HUES48 (cell line): ENCODE measurements at regions not wholly inside any gene's neighbourhood (a gene's known extent, or its start where the extent isn't known, plus 50 kb on each side); places are given as distances from the start of the nearest gene placed in this dataset.
"Not testable (repeated sequence)": the region's sequence is repeated elsewhere in the genome, so short reads cannot be mapped to it uniquely, and the experiment has no call there.

ENCODE experiments used
- H3K27ac ChIP-seq: one replicate; pipeline ENCODE4 v1.7.0; 2013; ENCODE audit warnings: low read depth, low read length, inconsistent platforms
- H3K27me3 ChIP-seq: 2 replicates; pipeline ENCODE4 v1.6.1; 2013; ENCODE audit warnings: mild to moderate bottlenecking, low read length; ENCODE audit not compliant: control insufficient read depth, insufficient read depth
- H3K36me3 ChIP-seq: 2 replicates; pipeline ENCODE4 v1.6.1; 2013; ENCODE audit warnings: low read length; ENCODE audit not compliant: control insufficient read depth, insufficient read depth
- H3K4me1 ChIP-seq: 2 replicates; pipeline ENCODE4 v1.6.1; 2013; ENCODE audit warnings: mild to moderate bottlenecking, low read length; ENCODE audit not compliant: control insufficient read depth, insufficient read depth
- H3K4me3 ChIP-seq: 2 replicates; pipeline ENCODE4 v1.5.1; 2013; ENCODE audit warnings: mild to moderate bottlenecking, low read depth, low read length
- H3K9ac ChIP-seq: 2 replicates; pipeline ENCODE4 v1.6.1; 2013; ENCODE audit warnings: mild to moderate bottlenecking, low read depth, low read length, moderate library complexity
- H3K9me3 ChIP-seq: 2 replicates; pipeline ENCODE4 v1.6.1; 2013; ENCODE audit warnings: low read length; ENCODE audit not compliant: control insufficient read depth, insufficient read depth

- Histone ChIP-seq H3K4me3 (no peak overlapping the region), H3K9ac (no peak overlapping the region), H3K36me3 (no peaks in the 10 kb centered on the region), H3K9me3 (no peaks in the 10 kb centered on the region), H3K27ac (no peak overlapping the region), H3K4me1 (no peaks in the 10 kb centered on the region), H3K27me3 (no peaks in the 10 kb centered on the region)
Observed at GRCh38 chr5:15368835-15369234, 131.1 kb upstream of the FBXL7 start.

- Histone ChIP-seq H3K4me1 (no peaks in the 10 kb centered on the region), H3K27me3 (no peaks in the 10 kb centered on the region), H3K36me3 (no peaks in the 10 kb centered on the region), H3K27ac (no peak overlapping the region), H3K9ac (no peak overlapping the region), H3K4me3 (no peak overlapping the region), H3K9me3 (no peaks in the 10 kb centered on the region)
Observed at GRCh38 chr5:15367489-15367888, 132.5 kb upstream of the FBXL7 start.

- Histone ChIP-seq H3K4me3 (no peak overlapping the region), H3K4me1 (no peaks in the 10 kb centered on the region), H3K27ac (no peak overlapping the region), H3K36me3 (no peaks in the 10 kb centered on the region), H3K9ac (no peak overlapping the region), H3K9me3 (no peaks in the 10 kb centered on the region), H3K27me3 (no peaks in the 10 kb centered on the region)
Observed at GRCh38 chr5:15366676-15367391, 133.1 kb upstream of the FBXL7 start.

GRCh38 chr5:15365070-15365469 is 134.9 kb upstream of the FBXL7 start:
- no peaks in the 10 kb centered on the region for H3K27me3 ChIP-seq
- no peak overlapping the region for H3K4me3 ChIP-seq
- no peak overlapping the region for H3K9ac ChIP-seq
- no peaks in the 10 kb centered on the region for H3K9me3 ChIP-seq
- no peaks in the 10 kb centered on the region for H3K4me1 ChIP-seq
- no peak overlapping the region for H3K27ac ChIP-seq
- no peaks in the 10 kb centered on the region for H3K36me3 ChIP-seq

DNA sequence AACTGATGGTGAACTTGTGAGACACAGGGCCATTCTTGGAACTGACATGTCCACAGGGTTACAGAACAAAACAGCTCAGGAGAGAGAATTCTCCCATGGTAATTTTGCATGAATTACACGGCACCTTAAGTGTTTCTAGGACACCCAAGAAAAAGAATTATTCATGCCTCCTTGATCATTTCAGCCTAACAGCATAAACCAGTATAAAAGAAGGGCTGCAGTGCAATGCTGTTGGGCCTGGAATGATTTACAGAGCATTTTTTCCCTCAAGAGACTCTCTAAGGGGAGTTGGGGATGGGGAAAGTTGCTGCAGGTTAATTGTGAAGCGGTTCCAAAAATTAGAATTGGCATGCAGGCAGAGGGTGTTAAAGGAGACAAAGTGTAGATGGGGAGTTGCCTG is 136.4 kb upstream of the FBXL7 start:
- no peaks in the 10 kb centered on the region for H3K27me3 ChIP-seq
- H3K9me3 ChIP-seq, result no peaks in the 10 kb centered on the region
- H3K36me3 ChIP-seq, result no peaks in the 10 kb centered on the region
- no peaks in the 10 kb centered on the region for H3K4me1 ChIP-seq
- H3K4me3 ChIP-seq, result no peak overlapping the region
- H3K9ac ChIP-seq, result no peak overlapping the region
- H3K27ac ChIP-seq, result no peak overlapping the region

DNA sequence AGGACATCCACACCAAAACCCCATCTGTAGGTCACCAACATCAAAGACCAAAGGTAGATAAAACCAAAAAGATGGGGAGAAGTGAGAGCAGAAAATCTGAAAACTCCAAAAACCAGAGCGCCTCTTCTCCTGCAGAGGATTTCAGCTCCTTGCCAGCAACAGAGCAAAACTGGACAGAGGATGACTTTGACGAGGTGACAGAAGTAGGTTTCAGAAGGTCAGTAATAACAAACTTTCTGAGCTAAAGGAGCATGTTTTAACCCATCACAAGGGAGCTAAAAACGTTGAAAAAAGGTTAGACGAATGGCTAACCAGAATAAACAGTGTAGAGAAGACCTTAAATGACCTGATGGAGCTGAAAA is 142.9 kb upstream of the FBXL7 start:
- not testable (repeated sequence) for H3K4me3 ChIP-seq, H3K4me1 ChIP-seq, H3K27ac ChIP-seq, H3K36me3 ChIP-seq, H3K27me3 ChIP-seq, H3K9me3 ChIP-seq, H3K9ac ChIP-seq

DNA sequence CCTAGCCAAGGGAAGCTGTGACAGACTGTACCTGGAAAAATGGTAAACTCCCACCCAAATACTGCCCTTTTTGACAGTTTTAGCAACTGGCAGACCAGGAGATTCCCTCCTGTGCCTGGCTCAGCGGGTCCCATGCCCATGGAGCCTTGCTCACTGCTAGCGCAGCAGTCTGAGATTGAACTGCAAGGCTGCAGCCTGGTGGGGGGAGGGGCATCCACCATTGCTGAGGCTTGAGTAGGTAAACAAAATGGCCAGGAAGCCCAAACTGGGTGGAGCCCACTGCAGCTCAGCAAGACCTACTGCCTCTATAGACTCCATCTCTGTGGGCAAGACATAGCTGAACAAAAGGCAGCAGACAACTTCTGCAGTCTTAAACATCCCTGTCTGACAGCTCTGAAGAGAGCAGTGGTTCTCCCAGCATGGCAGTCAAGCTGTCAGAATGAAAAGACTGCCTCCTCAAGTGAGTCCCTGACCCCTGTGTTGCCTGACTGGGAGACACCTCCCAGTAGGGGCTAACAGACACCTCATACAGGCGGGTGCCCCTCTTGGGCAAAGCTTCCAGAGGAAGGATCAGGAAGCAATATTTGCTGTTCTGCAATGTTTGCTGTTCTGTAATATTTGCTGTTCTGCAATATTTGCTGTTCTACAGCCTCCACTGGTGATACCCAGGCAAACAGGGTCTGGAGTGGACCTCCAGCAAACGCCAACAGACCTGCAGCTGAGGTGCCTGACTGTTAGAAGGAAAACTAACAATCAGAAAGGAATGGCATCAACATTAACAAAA is 143.5 kb upstream of the FBXL7 start:
- not testable (repeated sequence) for H3K9ac ChIP-seq, H3K27ac ChIP-seq, H3K9me3 ChIP-seq

GRCh38 chr5:15354021-15354420 is 146.0 kb upstream of the FBXL7 start:
- Histone ChIP-seq H3K9me3 (no peaks in the 10 kb centered on the region), H3K36me3 (no peaks in the 10 kb centered on the region), H3K27me3 (no peaks in the 10 kb centered on the region), H3K27ac (no peak overlapping the region), H3K4me3 (no peak overlapping the region), H3K4me1 (0 out of 2 replicates have a peak, but pooled peaks cover 3% of the 10 kb centered on the region), H3K9ac (no peak overlapping the region)

More for the DNA sequence above, 143.5 kb upstream of the FBXL7 start:
- H3K36me3 ChIP-seq, H3K4me3 ChIP-seq, H3K27me3 ChIP-seq, H3K4me1 ChIP-seq: not testable (repeated sequence)

DNA sequence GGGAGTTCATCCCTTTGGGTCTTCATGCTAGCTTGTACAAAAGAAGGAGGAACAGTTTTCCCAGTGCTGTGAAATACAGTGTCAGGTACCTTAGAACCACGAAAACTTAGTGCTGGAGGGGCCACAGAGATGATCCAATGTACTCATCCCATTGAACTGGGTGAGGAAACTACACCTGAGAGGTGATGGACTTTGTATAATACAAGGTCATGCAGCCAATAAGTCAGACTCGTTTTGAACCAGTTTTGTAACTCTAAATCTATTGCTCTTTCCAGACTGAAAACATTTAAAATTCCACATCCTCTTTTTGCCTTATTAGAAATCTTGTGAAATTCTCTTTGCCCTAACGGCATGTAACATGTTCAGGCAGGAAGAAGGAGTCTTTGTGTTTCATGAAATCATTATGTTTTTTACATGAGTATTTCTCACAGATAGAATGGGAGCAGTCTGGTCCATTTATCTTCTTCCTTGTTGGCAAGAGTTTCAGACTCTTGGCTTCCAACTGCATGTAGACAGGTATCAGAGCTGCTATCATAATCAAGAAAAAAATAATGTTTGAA is 146.8 kb upstream of the FBXL7 start:
- Histone ChIP-seq H3K4me3 (no peak overlapping the region), H3K36me3 (no peaks in the 10 kb centered on the region), H3K27ac (no peak overlapping the region), H3K27me3 (no peaks in the 10 kb centered on the region), H3K9me3 (no peaks in the 10 kb centered on the region), H3K4me1 (0 out of 2 replicates have a peak, but pooled peaks cover 3% of the 10 kb centered on the region), H3K9ac (no peak overlapping the region)

DNA sequence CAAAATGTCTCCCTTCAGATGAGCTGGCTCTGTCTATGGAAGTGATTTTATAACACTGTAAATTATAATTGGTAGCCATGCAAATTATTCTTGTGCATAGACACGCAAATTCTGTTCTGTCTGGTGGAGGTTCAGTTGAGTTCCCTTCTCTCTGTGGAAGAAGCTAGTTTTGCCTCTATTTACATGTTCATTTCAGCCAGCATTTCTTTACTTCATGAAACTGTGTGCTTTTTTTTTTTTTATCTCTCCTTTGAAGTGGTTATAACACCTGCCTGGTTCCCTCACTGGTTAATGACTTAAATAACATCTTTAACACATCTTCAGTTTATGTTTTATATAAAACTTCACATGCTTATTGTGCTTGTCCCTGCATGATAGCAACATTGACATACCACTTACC is 149.4 kb upstream of the FBXL7 start:
- no peaks in the 10 kb centered on the region for H3K9me3 ChIP-seq
- 0 out of 2 replicates have a peak, but pooled peaks cover 3% of the 10 kb centered on the region for H3K4me1 ChIP-seq
- no peaks in the 10 kb centered on the region for H3K27me3 ChIP-seq
- H3K9ac ChIP-seq, result no peak overlapping the region
- no peaks in the 10 kb centered on the region for H3K36me3 ChIP-seq
- H3K27ac ChIP-seq, result no peak overlapping the region
- no peak overlapping the region for H3K4me3 ChIP-seq

DNA sequence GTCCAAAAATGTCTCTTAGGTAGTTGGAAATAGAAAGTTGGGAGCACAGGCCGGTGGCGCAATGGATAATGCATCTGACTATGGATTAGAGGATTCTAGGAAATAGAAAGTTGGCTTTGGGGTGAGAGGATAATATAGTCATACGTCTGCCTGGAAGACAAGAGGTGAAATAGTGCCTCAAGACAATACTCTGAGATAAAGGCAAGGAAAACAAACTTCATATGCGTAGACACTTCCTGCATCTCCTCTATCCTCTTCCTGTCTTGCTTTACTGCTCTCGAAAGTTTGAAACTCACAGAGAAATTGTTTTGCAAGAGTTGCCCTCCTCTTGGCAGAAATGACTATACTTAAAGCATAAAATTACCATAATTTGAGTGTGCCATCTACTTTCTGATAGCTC is 153.2 kb upstream of the FBXL7 start:
- Histone ChIP-seq H3K27ac (no peak overlapping the region), H3K4me3 (no peak overlapping the region), H3K9ac (no peak overlapping the region), H3K9me3 (no peaks in the 10 kb centered on the region), H3K27me3 (no peaks in the 10 kb centered on the region), H3K36me3 (no peaks in the 10 kb centered on the region), H3K4me1 (no peaks in the 10 kb centered on the region)
